Smooth muscle cell (in vitro differentiated cells): ENCODE measurements at regions not wholly inside any gene's neighbourhood (a gene's known extent, or its start where the extent isn't known, plus 50 kb on each side); places are given as distances from the start of the nearest gene placed in this dataset.

ENCODE experiments used
- DNase-seq: peaks from one replicate; lab custom pipeline; 2025; ENCODE audit not compliant: unreplicated experiment; lab: John Stamatoyannopoulos, UW
- H2AFZ ChIP-seq: fragments of 200-600 bp; sonication (generic); 2 replicates; pipeline ENCODE4 v1.6.0; 2016; ENCODE audit warnings: antibody characterized with exemption, low read depth, mild to moderate bottlenecking
- H3F3A ChIP-seq: fragments of 200-600 bp; sonication (generic); 2 replicates; pipeline ENCODE4 v1.6.0; 2017; ENCODE audit warnings: antibody characterized with exemption, low read depth
- H3K27ac ChIP-seq: fragments of 200-600 bp; sonication (generic); 2 replicates; pipeline ENCODE4 v1.5.1; 2016; ENCODE audit warnings: low read depth, mild to moderate bottlenecking
- H3K27me3 ChIP-seq: fragments of 200-600 bp; sonication (generic); 2 replicates; pipeline ENCODE4 v1.6.1; 2016; ENCODE audit warnings: low read depth, mild to moderate bottlenecking
- H3K36me3 ChIP-seq: fragments of 200-600 bp; sonication (generic); 2 replicates; pipeline ENCODE4 v1.5.1; 2016; ENCODE audit warnings: low read depth
- H3K4me1 ChIP-seq: fragments of 200-600 bp; sonication (generic); 2 replicates; pipeline ENCODE4 v1.5.1; 2016; ENCODE audit warnings: low read depth
- H3K4me2 ChIP-seq: fragments of 200-600 bp; sonication (generic); 2 replicates; pipeline ENCODE4 v1.6.0; 2016; ENCODE audit warnings: mild to moderate bottlenecking
- H3K4me3 ChIP-seq: fragments of 200-600 bp; sonication (generic); 2 replicates; pipeline ENCODE4 v1.5.1; 2016; ENCODE audit warnings: mild to moderate bottlenecking
- H3K79me2 ChIP-seq: fragments of 200-600 bp; sonication (generic); 2 replicates; pipeline ENCODE4 v1.6.0; 2016; ENCODE audit warnings: low read depth, mild to moderate bottlenecking
- H3K9ac ChIP-seq: fragments of 200-600 bp; sonication (generic); 2 replicates; pipeline ENCODE4 v1.6.0; 2016; ENCODE audit warnings: low read depth
- H3K9me3 ChIP-seq: fragments of 200-600 bp; sonication (generic); replicated peaks from 2 replicates; pipeline ENCODE4 v1.5.1; 2016; ENCODE audit warnings: low read depth
- H4K20me1 ChIP-seq: fragments of 200-600 bp; sonication (generic); 2 replicates; pipeline ENCODE4 v1.6.0; 2016; ENCODE audit warnings: low read depth
- WGBS: methylation state at CpG from one replicate; pipeline ENCODE4 v1.1.7; 2016; ENCODE audit warnings: low lambda C conversion rate; 5-methylcytosine and 5-hydroxymethylcytosine counted together
- TF ChIP-seq, protein P1 (sequence below): fragments of 200-600 bp; sonication (generic); IDR thresholded peaks from 2 replicates; pipeline ENCODE4 v1.5.1; 2017; ENCODE audit warnings: borderline replicate concordance, mild to moderate bottlenecking, antibody characterized with exemption; ENCODE audit not compliant: insufficient read depth, poor library complexity, severe bottlenecking

DNA sequence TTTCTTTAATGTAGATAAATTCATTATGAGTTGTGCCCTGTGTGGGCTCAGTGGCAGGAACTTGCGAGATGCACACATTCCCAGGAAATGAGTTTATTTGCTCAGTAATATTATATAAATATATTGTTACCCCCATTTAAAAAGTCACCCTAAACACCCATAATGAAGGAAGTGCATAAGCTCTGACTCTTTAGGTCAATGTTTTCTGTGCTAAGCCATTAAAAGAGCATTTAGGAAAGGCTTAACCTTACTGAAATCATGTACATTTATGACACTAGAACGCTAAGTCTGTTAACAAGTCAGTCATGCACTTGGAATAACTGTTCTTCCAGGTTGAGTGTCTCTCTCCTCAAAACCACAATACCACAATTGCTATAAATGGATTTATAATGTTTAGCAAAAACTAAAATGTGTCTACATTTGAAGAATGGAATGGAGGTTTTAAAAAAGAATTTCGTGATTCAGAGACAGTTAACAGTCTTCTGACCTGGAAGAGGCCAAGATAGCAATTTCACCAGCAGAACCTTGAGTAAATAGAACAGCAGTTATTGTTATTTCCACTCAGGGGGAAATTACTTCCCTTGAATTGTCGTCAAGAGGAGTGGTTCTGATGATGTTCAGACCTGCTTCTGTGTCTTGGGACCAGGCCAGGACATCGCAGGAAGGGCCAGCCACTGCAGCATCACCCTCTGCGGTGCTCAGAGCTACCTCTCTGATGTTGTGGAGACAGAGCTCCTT, 91.1 kb upstream of the VEGFC start:
- Histone ChIP-seq H3K27me3 (no peaks in the 10 kb centered on the region), H3K4me1 (no peaks in the 10 kb centered on the region), H3K36me3 (no peaks in the 10 kb centered on the region), H3K79me2 (no peaks in the 10 kb centered on the region), H3K4me2 (peak overlapping the region; percentile 47), H2AFZ (no peak overlapping the region), H3F3A (peaks cover 13% of the 10 kb centered on the region), H4K20me1 (no peaks in the 10 kb centered on the region), H3K4me3 (no peak overlapping the region), H3K9ac (no peak overlapping the region), H3K27ac (peak overlapping the region; percentile 56), H3K9me3 (no peaks in the 10 kb centered on the region)
- 40% methylated on average over 6 of the region's 6 CpGs for WGBS
- no peak for DNase-seq
- TF ChIP-seq, protein P1, sequence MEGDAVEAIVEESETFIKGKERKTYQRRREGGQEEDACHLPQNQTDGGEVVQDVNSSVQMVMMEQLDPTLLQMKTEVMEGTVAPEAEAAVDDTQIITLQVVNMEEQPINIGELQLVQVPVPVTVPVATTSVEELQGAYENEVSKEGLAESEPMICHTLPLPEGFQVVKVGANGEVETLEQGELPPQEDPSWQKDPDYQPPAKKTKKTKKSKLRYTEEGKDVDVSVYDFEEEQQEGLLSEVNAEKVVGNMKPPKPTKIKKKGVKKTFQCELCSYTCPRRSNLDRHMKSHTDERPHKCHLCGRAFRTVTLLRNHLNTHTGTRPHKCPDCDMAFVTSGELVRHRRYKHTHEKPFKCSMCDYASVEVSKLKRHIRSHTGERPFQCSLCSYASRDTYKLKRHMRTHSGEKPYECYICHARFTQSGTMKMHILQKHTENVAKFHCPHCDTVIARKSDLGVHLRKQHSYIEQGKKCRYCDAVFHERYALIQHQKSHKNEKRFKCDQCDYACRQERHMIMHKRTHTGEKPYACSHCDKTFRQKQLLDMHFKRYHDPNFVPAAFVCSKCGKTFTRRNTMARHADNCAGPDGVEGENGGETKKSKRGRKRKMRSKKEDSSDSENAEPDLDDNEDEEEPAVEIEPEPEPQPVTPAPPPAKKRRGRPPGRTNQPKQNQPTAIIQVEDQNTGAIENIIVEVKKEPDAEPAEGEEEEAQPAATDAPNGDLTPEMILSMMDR, result no peak

- Histone ChIP-seq H3K27ac (no peak overlapping the region), H3K36me3 (no peaks in the 10 kb centered on the region), H3K9ac (no peak overlapping the region), H3K9me3 (no peaks in the 10 kb centered on the region), H3K4me1 (no peaks in the 10 kb centered on the region), H3F3A (peaks cover 13% of the 10 kb centered on the region), H3K79me2 (no peaks in the 10 kb centered on the region), H2AFZ (no peak overlapping the region), H3K4me2 (no peak overlapping the region), H3K4me3 (no peak overlapping the region), H4K20me1 (no peaks in the 10 kb centered on the region), H3K27me3 (no peaks in the 10 kb centered on the region)
- WGBS, result 87% methylated on average over 2 of the region's 2 CpGs
- DNase-seq, result no peak
- TF ChIP-seq, protein P1, result no peak
Measured at GRCh38 chr4:176885224-176885623, 92.5 kb upstream of the VEGFC start.

- no peak overlapping the region for H3K4me2 ChIP-seq
- no peak for DNase-seq
- H3K9ac ChIP-seq, result no peak overlapping the region
- H3K27me3 ChIP-seq, result no peaks in the 10 kb centered on the region
- H3K4me1 ChIP-seq, result no peaks in the 10 kb centered on the region
- no peak overlapping the region for H3K27ac ChIP-seq
- no peaks in the 10 kb centered on the region for H3K9me3 ChIP-seq
- peaks cover 13% of the 10 kb centered on the region for H3F3A ChIP-seq
- TF ChIP-seq, protein P1, result no peak
- WGBS, result 79% methylated on average over 3 of the region's 3 CpGs
- H3K79me2 ChIP-seq, result no peaks in the 10 kb centered on the region
- no peaks in the 10 kb centered on the region for H3K36me3 ChIP-seq
- no peak overlapping the region for H2AFZ ChIP-seq
- no peaks in the 10 kb centered on the region for H4K20me1 ChIP-seq
- no peak overlapping the region for H3K4me3 ChIP-seq
Measured at GRCh38 chr4:176886135-176886534, 93.4 kb upstream of the VEGFC start.

DNA sequence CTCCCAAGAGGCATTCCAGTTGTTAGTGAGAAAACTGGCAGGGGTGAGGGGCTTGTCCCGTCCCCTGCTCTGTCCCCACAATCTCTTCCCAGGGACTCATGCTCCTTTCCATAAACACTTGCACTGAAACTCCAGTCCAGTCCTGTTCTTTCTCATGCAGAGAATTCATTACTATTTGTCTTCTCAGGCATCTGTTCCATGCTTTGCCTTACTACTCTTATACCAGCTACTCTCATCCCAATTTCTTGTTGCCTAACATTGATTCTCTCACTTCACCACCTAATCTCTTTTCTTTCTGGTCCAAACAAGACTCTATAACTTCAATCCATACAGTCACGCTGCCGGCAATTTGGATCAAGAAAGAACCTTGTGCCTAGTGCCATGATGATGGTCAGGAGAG, 97.1 kb upstream of the VEGFC start:
- TF ChIP-seq, protein P1, result no peak
- H3K9ac ChIP-seq, result no peak overlapping the region
- no peak for DNase-seq

More for the DNA sequence above, 97.1 kb upstream of the VEGFC start:
- Histone ChIP-seq H4K20me1 (no peaks in the 10 kb centered on the region), H3K27ac (no peak overlapping the region), H3F3A (no peaks in the 10 kb centered on the region), H3K4me2 (no peak overlapping the region), H3K36me3 (no peaks in the 10 kb centered on the region), H3K79me2 (no peaks in the 10 kb centered on the region), H2AFZ (peak overlapping the region; percentile 17), H3K9me3 (no peaks in the 10 kb centered on the region), H3K4me3 (no peak overlapping the region), H3K4me1 (no peaks in the 10 kb centered on the region), H3K27me3 (no peaks in the 10 kb centered on the region)
- 86% methylated on average over 3 of the region's 3 CpGs for WGBS
